Heart left ventricle (tissue), 16 donors: ENCODE measurements at regions not wholly inside any gene's neighbourhood (a gene's known extent, or its start where the extent isn't known, plus 50 kb on each side); places are given as distances from the start of the nearest gene placed in this dataset.

Source experiments
- ATAC-seq, 4 donors: fragments of 200-7000 bp; cut with Tn5 transposase; one replicate each; pipeline ENCODE4 v1.9.1; 2020 to 2022; ENCODE audit warnings: moderate library complexity in 4 of 4, mild to moderate bottlenecking in 3 of 4, moderate number of reproducible peaks in 1 of 4
- DNase-seq, 5 donors: peaks; one replicate each; pipeline ENCODE4 v3.0.0-alpha.2; 2020
- H3K27ac ChIP-seq, 12 donors: fragments of 200-600 bp; sonication (generic) in 4 of 12; one replicate each; pipeline versions ENCODE4 v1.5.0 to v1.8.0; 2016 to 2022; ENCODE audit warnings: mild to moderate bottlenecking in 2 of 12
- H3K27me3 ChIP-seq, 9 donors: fragments of 200-600 bp; sonication (generic) in 2 of 9; one replicate each; pipeline versions ENCODE4 v1.5.1 to v1.8.0; 2016 to 2022; ENCODE audit warnings: mild to moderate bottlenecking in 3 of 9
- H3K36me3 ChIP-seq, 9 donors: fragments of 200-600 bp; sonication (generic) in 2 of 9; one replicate each; pipeline versions ENCODE4 v1.5.0 to v1.8.0; 2018 to 2022; ENCODE audit warnings: mild to moderate bottlenecking in 2 of 9
- H3K4me1 ChIP-seq, 12 donors: fragments of 200-600 bp; sonication (generic) in 4 of 12; one replicate each; pipeline versions ENCODE4 v1.5.0 to v1.8.0; 2016 to 2022; ENCODE audit warnings: mild to moderate bottlenecking in 3 of 12
- H3K4me3 ChIP-seq, 12 donors: fragments of 200-600 bp; sonication (generic) in 4 of 12; one replicate each; pipeline versions ENCODE4 v1.5.0 to v1.8.0; 2017 to 2022; ENCODE audit warnings: mild to moderate bottlenecking in 9 of 12, moderate library complexity in 4 of 12
- H3K9me3 ChIP-seq, 12 donors: fragments of 200-600 bp; sonication (generic) in 4 of 12; one replicate each; pipeline versions ENCODE4 v1.5.0 to v1.8.0; 2016 to 2022; ENCODE audit warnings: mild to moderate bottlenecking in 1 of 12
- CTCF ChIP-seq, 12 donors: fragments of 200-600 bp; sonication (generic) in 4 of 12; IDR thresholded peaks; one replicate each; pipeline versions ENCODE4 v1.5.0 to v1.8.0; 2018 to 2022; ENCODE audit warnings: antibody characterized with exemption in 12 of 12, mild to moderate bottlenecking in 5 of 12
- POLR2A ChIP-seq, 2 donors: fragments of 450-650 bp; IDR thresholded peaks; one replicate each; pipeline ENCODE4 v1.6.1; 2017; ENCODE audit warnings: antibody characterized with exemption in 2 of 2, mild to moderate bottlenecking in 2 of 2, moderate library complexity in 2 of 2
- WGBS, 4 donors: extraction: QIAGEN DNeasy Blood & Tissue Kit in 2 of 4; methylation state at CpG; one replicate each; pipeline versions ENCODE4 v1.1.5 to v1.1.7; 2013 to 2018; 5-methylcytosine and 5-hydroxymethylcytosine counted together
- intact Hi-C, 10 donors: fragments of 100-400 bp; cut with DNase I; formaldehyde crosslinking; loops; one replicate each; pipeline versions ENCODE4 v1.11.1 to v1.14.2; 2022
- donor health status: ischemic (EF 13 %, LVEDD 7.1; RV severe dilation, severe dysfunction).
- donor health status: healthy with polysubstance abuse.
- donor health status: DM: no; HTN: yes; CAD: no.
- donor health status: DM: no; HTN: no; CAD: no.
- donor health status: ischemic (EF 25% LVEDD 6.9; RV normal size, moderate dysfunction).
- donor health status: ischemic (EF 25% LVEDD 5.7; RV mildly dilated, moderate dysfunction).
- donor health status: healthy.
- donor health status: DM: yes; HTN: yes; CAD: no.
- donor health status: ischemic (EF 35%, LVEDD 5.7; RV mildly dilated, moderate dysfunction).
- donor health status: nonischemic (EF 11% LVEDD 7.7; RV severe dilation, severe dysfunction).
- donor health status: DM: yes; HTN: yes; CAD: no.
- donor health status: PGD.
- donor health status: ischemic (EF 29% LVEDD 5.4; RV normal size, mild dysfunction).
- donor health status: nonischemic (EF 23%, LVEDD 6.1; RV moderate dilation, normal function).

DNA sequence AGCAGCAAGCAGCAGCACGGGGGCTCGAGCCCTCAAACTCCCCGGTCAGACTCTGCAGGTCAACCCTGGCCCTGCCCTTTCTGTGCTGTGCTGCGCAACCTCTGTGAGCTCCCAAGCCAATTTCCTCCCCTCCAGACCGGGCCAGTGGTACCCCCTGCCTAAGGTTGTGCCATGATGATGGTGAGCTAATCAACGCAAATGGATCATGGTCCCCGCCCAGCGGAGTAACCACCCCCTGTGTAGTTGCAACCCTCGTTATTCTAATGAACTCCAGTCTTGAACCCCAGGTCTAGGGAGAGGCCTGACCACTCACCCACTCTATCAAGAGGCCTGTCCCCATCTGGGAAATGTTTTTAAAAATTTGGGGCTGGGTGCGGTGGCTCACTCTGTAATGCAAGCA, 201.8 kb upstream of the FOXF1 start:
- intact Hi-C loops: no loop called here
- no peak for ATAC-seq
- Histone ChIP-seq H3K27ac (peak overlapping the region in 1 of 12 donors; percentile 26), H3K4me3 (no peak overlapping the region), H3K36me3 (no peaks in the 10 kb centered on the region), H3K27me3 (peaks cover 0 to 66% (median 4%) of the 10 kb centered on the region in 9 donors), H3K9me3 (no peaks in the 10 kb centered on the region), H3K4me1 (no peaks in the 10 kb centered on the region)
- no peak for TF ChIP-seq CTCF (IDR thresholded peaks at IDR 0.05)
- TF ChIP-seq POLR2A (IDR thresholded peaks at IDR 0.05): no peak
- no peak for DNase-seq
- WGBS, 4 donors: 78 to 83% (median 81%) methylated on average over 10 of the region's 10 CpGs

GRCh38 chr16:86313631-86314030, 196.7 kb upstream of the FOXF1 start:
- ATAC-seq (no peak), DNase-seq (no peak)
- TF ChIP-seq CTCF (IDR thresholded peaks at IDR 0.05): no peak
- intact Hi-C loops: no loop called here
- H3K4me1 ChIP-seq: no peaks in the 10 kb centered on the region
- peaks cover 0 to 41% (median 9%) of the 10 kb centered on the region in 9 donors for H3K27me3 ChIP-seq
- H3K27ac ChIP-seq: no peak overlapping the region
- no peak overlapping the region for H3K4me3 ChIP-seq
- H3K36me3 ChIP-seq: no peaks in the 10 kb centered on the region
- H3K9me3 ChIP-seq: no peaks in the 10 kb centered on the region
- WGBS, 4 donors: 23 to 28% (median 25%) methylated on average over 8 of the region's 8 CpGs

GRCh38 chr16:86314402-86315025, 195.8 kb upstream of the FOXF1 start:
- intact Hi-C loops: no loop called here
- ATAC-seq (no peak), DNase-seq (no peak)
- Histone ChIP-seq H3K36me3 (no peaks in the 10 kb centered on the region), H3K4me1 (no peaks in the 10 kb centered on the region), H3K27ac (no peak overlapping the region), H3K9me3 (no peaks in the 10 kb centered on the region), H3K4me3 (no peak overlapping the region), H3K27me3 (peaks cover 0 to 41% (median 9%) of the 10 kb centered on the region in 9 donors)
- TF ChIP-seq POLR2A (IDR thresholded peaks at IDR 0.05): no peak
- TF ChIP-seq CTCF (IDR thresholded peaks at IDR 0.05): no peak
- WGBS, 4 donors: 61 to 70% (median 65%) methylated on average over 15 of the region's 15 CpGs

- H3K9me3 ChIP-seq: no peaks in the 10 kb centered on the region
- no peak overlapping the region for H3K4me3 ChIP-seq
- WGBS, 4 donors: 85 to 88% (median 88%) methylated on average over 20 to 21 of the region's 21 CpGs
- H3K27me3 ChIP-seq: peaks cover 0 to 48% (median 10%) of the 10 kb centered on the region in 9 donors
- peak in 1 of 5 donors; percentile 9 for DNase-seq
- H3K4me1 ChIP-seq: no peaks in the 10 kb centered on the region
- no peak overlapping the region for H3K27ac ChIP-seq
- no peaks in the 10 kb centered on the region for H3K36me3 ChIP-seq
- intact Hi-C loops: no loop called here
- TF ChIP-seq CTCF (IDR thresholded peaks at IDR 0.05) (no peak), POLR2A (IDR thresholded peaks at IDR 0.05) (no peak)
- ATAC-seq: no peak
Measured at GRCh38 chr16:86316967-86317812, 193.1 kb upstream of the FOXF1 start.
